GM23338 (cell line): ENCODE measurements at regions not wholly inside any gene's neighbourhood (a gene's known extent, or its start where the extent isn't known, plus 50 kb on each side); places are given as distances from the start of the nearest gene placed in this dataset.
A peak's percentile ranks its signal among the peaks of the same experiment; 100 is the strongest.

Experiments
- ATAC-seq: fragments of 200-7000 bp; cut with Tn5 transposase; 3 replicates; pipeline ENCODE4 v1.9.1; 2020
- DNase-seq: peaks from one replicate; pipeline ENCODE4 v3.0.0-alpha.2; 2015; ENCODE audit warnings: low spot score
- H2AFZ ChIP-seq: fragments of 200-600 bp; sonication (generic); 2 replicates; pipeline ENCODE4 v1.8.0; 2016; ENCODE audit warnings: antibody characterized with exemption, mild to moderate bottlenecking, moderate library complexity
- H3F3A ChIP-seq: fragments of 200-600 bp; sonication (generic); replicated peaks from 2 replicates; pipeline ENCODE4 v1.8.0; 2017; ENCODE audit warnings: antibody characterized with exemption, mixed run types, low read depth
- H3K27ac ChIP-seq: fragments of 200-600 bp; sonication (generic); 2 replicates; pipeline ENCODE4 v1.6.1; 2016; ENCODE audit warnings: low read depth
- H3K27me3 ChIP-seq: fragments of 200-600 bp; sonication (generic); 2 replicates; pipeline ENCODE4 v1.8.0; 2016; ENCODE audit warnings: mild to moderate bottlenecking, mixed run types, moderate library complexity; ENCODE audit not compliant: insufficient read depth
- H3K36me3 ChIP-seq: fragments of 200-600 bp; sonication (generic); 2 replicates; pipeline ENCODE4 v1.8.0; 2016; ENCODE audit warnings: mild to moderate bottlenecking; ENCODE audit not compliant: insufficient read depth
- H3K4me1 ChIP-seq: fragments of 200-600 bp; sonication (generic); 2 replicates; pipeline ENCODE4 v1.8.0; 2016; ENCODE audit warnings: mild to moderate bottlenecking, moderate library complexity; ENCODE audit not compliant: insufficient read depth
- H3K4me2 ChIP-seq: fragments of 200-600 bp; sonication (generic); 2 replicates; pipeline ENCODE4 v1.7.1; 2017; ENCODE audit warnings: mixed run types
- H3K4me3 ChIP-seq: fragments of 200-600 bp; sonication (generic); 2 replicates; pipeline ENCODE4 v1.6.1; 2016; ENCODE audit warnings: mixed run types
- H3K79me2 ChIP-seq: fragments of 200-600 bp; sonication (generic); replicated peaks from 2 replicates; pipeline ENCODE4 v1.8.0; 2017; ENCODE audit warnings: mild to moderate bottlenecking; ENCODE audit not compliant: insufficient read depth
- H3K9me2 ChIP-seq: fragments of 200-600 bp; sonication (generic); 2 replicates; pipeline ENCODE4 v1.8.0; 2017; ENCODE audit not compliant: insufficient read depth
- H4K20me1 ChIP-seq: fragments of 200-600 bp; sonication (generic); replicated peaks from 2 replicates; pipeline ENCODE4 v1.8.0; 2017; ENCODE audit warnings: mild to moderate bottlenecking; ENCODE audit not compliant: insufficient read depth
- H3K27ac Mint-ChIP-seq: 2 replicates; pipeline ENCODE4 v1.8.0; 2020; ENCODE audit warnings: inconsistent platforms, mild to moderate bottlenecking, moderate library complexity, mixed read lengths
- H3K27me3 Mint-ChIP-seq: 3 replicates; pipeline ENCODE4 v1.8.0; 2022; ENCODE audit warnings: low read depth, mild to moderate bottlenecking, moderate library complexity, mixed read lengths, inconsistent platforms; ENCODE audit not compliant: insufficient read depth, poor library complexity
- H3K36me3 Mint-ChIP-seq: 3 replicates; pipeline ENCODE4 v1.8.0; 2021; ENCODE audit warnings: low read depth, mild to moderate bottlenecking, inconsistent platforms, moderate library complexity, mixed read lengths
- H3K4me1 Mint-ChIP-seq: 3 replicates; pipeline ENCODE4 v1.8.0; 2020; ENCODE audit warnings: mild to moderate bottlenecking, inconsistent platforms, mixed read lengths
- H3K4me3 Mint-ChIP-seq: 3 replicates; pipeline ENCODE4 v1.8.0; 2021; ENCODE audit warnings: moderate library complexity, mild to moderate bottlenecking, inconsistent platforms, mixed read lengths
- H3K9me3 Mint-ChIP-seq: 3 replicates; pipeline ENCODE4 v1.8.0; 2020; ENCODE audit warnings: moderate library complexity, mild to moderate bottlenecking, inconsistent platforms, mixed read lengths
- CREB1 ChIP-seq: fragments of 250-450 bp; sonication (Bioruptor Pico); IDR thresholded peaks from 2 replicates; pipeline ENCODE4 v1.5.0; 2020; ENCODE audit warnings: low read depth, mild to moderate bottlenecking, moderate library complexity
- CTCF ChIP-seq, 2 experiments: fragments of 200-600 bp in 1 of 2; sonication (generic) in 1 of 2; conservative IDR thresholded peaks; 2 replicates each; pipeline versions ENCODE4 v1.5.1 to v1.6.1; 2016 to 2017; ENCODE audit warnings: antibody characterized with exemption in 2 of 2, low read depth in 2 of 2, mild to moderate bottlenecking in 2 of 2, moderate library complexity in 1 of 2
- ETS1 ChIP-seq: IDR thresholded peaks from 2 replicates; pipeline ENCODE4 v1.6.1; 2016; ENCODE audit warnings: antibody characterized with exemption
- EZH2 ChIP-seq: fragments of 200-600 bp; sonication (generic); IDR thresholded peaks from one replicate; pipeline ENCODE4 v1.8.0; 2017; ENCODE audit warnings: antibody characterized with exemption, mild to moderate bottlenecking, low read depth; ENCODE audit not compliant: unreplicated experiment
- EZH2phosphoT487 ChIP-seq: fragments of 200-600 bp; sonication (generic); IDR thresholded peaks from one replicate; pipeline ENCODE4 v1.8.1; 2018; ENCODE audit warnings: antibody characterized with exemption; ENCODE audit not compliant: unreplicated experiment
- JUNB ChIP-seq: IDR thresholded peaks from one replicate; pipeline ENCODE4 v1.6.1; 2016; ENCODE audit warnings: antibody characterized with exemption; ENCODE audit not compliant: unreplicated experiment
- NANOG ChIP-seq: IDR thresholded peaks from 2 replicates; pipeline ENCODE4 v1.6.1; 2016; ENCODE audit warnings: antibody characterized with exemption, borderline replicate concordance
- POLR2AphosphoS5 ChIP-seq: IDR thresholded peaks from 2 replicates; pipeline ENCODE4 v1.6.1; 2016; ENCODE audit warnings: antibody characterized with exemption, low read depth
- REST ChIP-seq: IDR thresholded peaks from one replicate; pipeline ENCODE4 v1.6.1; 2018; ENCODE audit warnings: antibody characterized with exemption; ENCODE audit not compliant: unreplicated experiment
- STAT1 ChIP-seq: IDR thresholded peaks from one replicate; pipeline ENCODE4 v1.6.1; 2016; ENCODE audit warnings: antibody characterized with exemption; ENCODE audit not compliant: unreplicated experiment
- ZNF114 ChIP-seq: fragments of 250-450 bp; sonication (Bioruptor Pico); IDR thresholded peaks from 2 replicates; pipeline ENCODE4 v1.5.0; 2020; ENCODE audit warnings: mild to moderate bottlenecking, moderate library complexity
- ZNF331 ChIP-seq: fragments of 250-450 bp; sonication (Bioruptor Pico); IDR thresholded peaks from 2 replicates; pipeline ENCODE4 v1.5.0; 2020; ENCODE audit warnings: low read depth, mild to moderate bottlenecking, moderate library complexity
- ZNF462 ChIP-seq: fragments of 250-450 bp; sonication (Bioruptor Pico); IDR thresholded peaks from 2 replicates; pipeline ENCODE4 v1.5.0; 2020; ENCODE audit warnings: mild to moderate bottlenecking, moderate library complexity

GRCh38 chr5:168147568-168148360 is 143.7 kb upstream of the WWC1 start:
- no peaks in the 10 kb centered on the region for H3K36me3 Mint-ChIP-seq
- H3K4me1 Mint-ChIP-seq = peaks cover 13% of the 10 kb centered on the region; the same call in 2 of the 3 replicates
- DNase-seq (no peak), ATAC-seq (no peak)
- Histone ChIP-seq H3K4me3 (no peak overlapping the region), H2AFZ (0 out of 2 replicates have a peak overlapping the region, but pooled peaks have one; percentile 34), H3K9me2 (0 out of 2 replicates have a peak, but pooled peaks cover 4% of the 10 kb centered on the region), H3K79me2 (no peaks in the 10 kb centered on the region), H3K27ac (no peak overlapping the region), H3K27me3 (no peaks in the 10 kb centered on the region), H4K20me1 (no peaks in the 10 kb centered on the region), H3K4me1 (peaks cover 16% of the 10 kb centered on the region), H3K4me2 (no peak overlapping the region), H3F3A (no peaks in the 10 kb centered on the region), H3K36me3 (no peaks in the 10 kb centered on the region)
- no peaks in the 10 kb centered on the region for H3K27me3 Mint-ChIP-seq
- H3K9me3 Mint-ChIP-seq = no peaks in the 10 kb centered on the region; the same call in 2 of the 3 replicates
- no peak overlapping the region for H3K27ac Mint-ChIP-seq
- no peak overlapping the region for H3K4me3 Mint-ChIP-seq
- no peak for TF ChIP-seq CTCF (conservative IDR thresholded peaks at IDR 0.05; ENCODE audit: low read depth in 2 of 2)
- TF ChIP-seq ZNF331 = no peak
- no peak for TF ChIP-seq ETS1
- no peak for TF ChIP-seq EZH2phosphoT487
- no peak for TF ChIP-seq JUNB
- TF ChIP-seq EZH2 = no peak
- TF ChIP-seq NANOG = no peak
- no peak for TF ChIP-seq CREB1 (CRISPR knock-in tag)
- TF ChIP-seq STAT1 = no peak
- TF ChIP-seq ZNF462 (CRISPR knock-in tag) = no peak
- TF ChIP-seq POLR2AphosphoS5 = no peak
- TF ChIP-seq REST = no peak
- TF ChIP-seq ZNF114 (CRISPR knock-in tag) = no peak
